HUES6 (cell line): ENCODE measurements at regions not wholly inside any gene's neighbourhood (a gene's known extent, or its start where the extent isn't known, plus 50 kb on each side); places are given as distances from the start of the nearest gene placed in this dataset.
A peak's percentile ranks its signal among the peaks of the same experiment; 100 is the strongest.
"Not testable (repeated sequence)": the region's sequence is repeated elsewhere in the genome, so short reads cannot be mapped to it uniquely, and the experiment has no call there.

Experiments
- H3K27ac ChIP-seq: 2 replicates; pipeline ENCODE4 v1.7.0; 2013; ENCODE audit warnings: low read depth, mild to moderate bottlenecking, low read length, inconsistent platforms
- H3K27me3 ChIP-seq: 2 replicates; pipeline ENCODE4 v1.6.1; 2013; ENCODE audit warnings: low read length; ENCODE audit not compliant: control insufficient read depth, insufficient read depth
- H3K36me3 ChIP-seq: 2 replicates; pipeline ENCODE4 v1.6.1; 2013; ENCODE audit warnings: low read length; ENCODE audit not compliant: control insufficient read depth, insufficient read depth
- H3K4me1 ChIP-seq: 2 replicates; pipeline ENCODE4 v1.6.1; 2013; ENCODE audit warnings: low read length; ENCODE audit not compliant: control insufficient read depth, insufficient read depth
- H3K4me3 ChIP-seq: 2 replicates; pipeline ENCODE4 v1.5.1; 2013; ENCODE audit warnings: low read depth, low read length
- H3K9ac ChIP-seq: one replicate; pipeline ENCODE4 v1.6.1; 2013; ENCODE audit warnings: mild to moderate bottlenecking, low read length
- H3K9me3 ChIP-seq: 2 replicates; pipeline ENCODE4 v1.6.1; 2013; ENCODE audit warnings: low read depth, low read length; ENCODE audit not compliant: control insufficient read depth, insufficient read depth

GRCh38 chr13:61214551-61214950 is 201.1 kb downstream of the PCDH20 start:
- H3K4me1 ChIP-seq = no peaks in the 10 kb centered on the region
- H3K27ac ChIP-seq = no peak overlapping the region
- no peaks in the 10 kb centered on the region for H3K36me3 ChIP-seq
- H3K27me3 ChIP-seq = peaks cover 6% of the 10 kb centered on the region; the same call in 1 of the 2 replicates
- H3K9ac ChIP-seq = no peak overlapping the region
- H3K4me3 ChIP-seq = no peak overlapping the region
- no peaks in the 10 kb centered on the region for H3K9me3 ChIP-seq

- Histone ChIP-seq H3K4me3 (0 out of 2 replicates have a peak overlapping the region, but pooled peaks have one; percentile 29), H3K27me3 (peaks cover 19% of the 10 kb centered on the region), H3K4me1 (peaks cover 10% of the 10 kb centered on the region; the same call in 1 of the 2 replicates)
- H3K36me3 ChIP-seq, H3K9ac ChIP-seq, H3K27ac ChIP-seq, H3K9me3 ChIP-seq: not testable (repeated sequence)
These were observed 209.8 kb downstream of the PCDH20 start for GRCh38 chr13:61205898-61206297.

GRCh38 chr13:61204025-61204424 is 211.6 kb downstream of the PCDH20 start:
- peaks cover 26% of the 10 kb centered on the region for H3K27me3 ChIP-seq
- H3K4me3 ChIP-seq = no peak overlapping the region
- no peak overlapping the region for H3K27ac ChIP-seq
- H3K9me3 ChIP-seq = no peaks in the 10 kb centered on the region
- H3K9ac ChIP-seq = no peak overlapping the region
- H3K4me1 ChIP-seq = peaks cover 10% of the 10 kb centered on the region; the same call in 1 of the 2 replicates
- H3K36me3 ChIP-seq = no peaks in the 10 kb centered on the region

GRCh38 chr13:61202042-61202441 is 213.6 kb downstream of the PCDH20 start:
- H3K36me3 ChIP-seq = no peaks in the 10 kb centered on the region
- no peaks in the 10 kb centered on the region for H3K9me3 ChIP-seq
- peaks cover 26% of the 10 kb centered on the region for H3K27me3 ChIP-seq
- peaks cover 10% of the 10 kb centered on the region; the same call in 1 of the 2 replicates for H3K4me1 ChIP-seq
- H3K4me3 ChIP-seq = no peak overlapping the region
- H3K9ac ChIP-seq = no peak overlapping the region
- H3K27ac ChIP-seq = no peak overlapping the region

GRCh38 chr13:61192826-61193225 is 222.8 kb downstream of the PCDH20 start:
- Histone ChIP-seq H3K36me3 (no peaks in the 10 kb centered on the region), H3K9ac (no peak overlapping the region), H3K27ac (no peak overlapping the region), H3K27me3 (no peaks in the 10 kb centered on the region), H3K4me3 (no peak overlapping the region), H3K4me1 (no peaks in the 10 kb centered on the region), H3K9me3 (no peaks in the 10 kb centered on the region)

- Histone ChIP-seq H3K9ac (no peak overlapping the region), H3K4me3 (no peak overlapping the region), H3K27ac (no peak overlapping the region), H3K36me3 (no peaks in the 10 kb centered on the region), H3K4me1 (peaks cover 30% of the 10 kb centered on the region), H3K27me3 (no peaks in the 10 kb centered on the region), H3K9me3 (no peaks in the 10 kb centered on the region)
These were observed 227.6 kb downstream of the PCDH20 start for GRCh38 chr13:61188057-61188456.

GRCh38 chr13:61187471-61187870 is 228.2 kb downstream of the PCDH20 start:
- Histone ChIP-seq H3K4me1 (peaks cover 34% of the 10 kb centered on the region), H3K27ac (no peak overlapping the region), H3K36me3 (no peaks in the 10 kb centered on the region), H3K9me3 (no peaks in the 10 kb centered on the region), H3K27me3 (no peaks in the 10 kb centered on the region), H3K9ac (no peak overlapping the region), H3K4me3 (no peak overlapping the region)

- Histone ChIP-seq H3K27ac (no peak overlapping the region), H3K36me3 (no peaks in the 10 kb centered on the region), H3K27me3 (no peaks in the 10 kb centered on the region), H3K4me3 (no peak overlapping the region), H3K4me1 (peaks cover 50% of the 10 kb centered on the region), H3K9me3 (no peaks in the 10 kb centered on the region), H3K9ac (no peak overlapping the region)
These were observed 232.0 kb downstream of the PCDH20 start for GRCh38 chr13:61183670-61184069.

- no peak overlapping the region for H3K9ac ChIP-seq
- H3K4me3 ChIP-seq = peak overlapping the region; percentile 15; the same call in 1 of the 2 replicates
- H3K9me3 ChIP-seq = no peaks in the 10 kb centered on the region
- no peaks in the 10 kb centered on the region for H3K36me3 ChIP-seq
- peak overlapping the region; percentile 37; the same call in 1 of the 2 replicates for H3K27ac ChIP-seq
- H3K27me3 ChIP-seq = no peaks in the 10 kb centered on the region
- peaks cover 42% of the 10 kb centered on the region for H3K4me1 ChIP-seq
These were observed 235.4 kb downstream of the PCDH20 start for GRCh38 chr13:61180234-61180633.

- H3K27ac ChIP-seq = peak overlapping the region; percentile 37; the same call in 1 of the 2 replicates
- no peaks in the 10 kb centered on the region for H3K36me3 ChIP-seq
- no peaks in the 10 kb centered on the region for H3K9me3 ChIP-seq
- H3K4me1 ChIP-seq = peaks cover 37% of the 10 kb centered on the region
- peak overlapping the region; percentile 15; the same call in 1 of the 2 replicates for H3K4me3 ChIP-seq
- no peaks in the 10 kb centered on the region for H3K27me3 ChIP-seq
- H3K9ac ChIP-seq = no peak overlapping the region
These were observed 235.9 kb downstream of the PCDH20 start for GRCh38 chr13:61179741-61180140.

GRCh38 chr13:61170856-61171255 is 244.8 kb downstream of the PCDH20 start:
- no peaks in the 10 kb centered on the region for H3K4me1 ChIP-seq

GRCh38 chr13:61162636-61163035 is 253.0 kb downstream of the PCDH20 start:
- no peaks in the 10 kb centered on the region for H3K9me3 ChIP-seq
- H3K9ac ChIP-seq = no peak overlapping the region
- H3K4me3 ChIP-seq = no peak overlapping the region
- H3K36me3 ChIP-seq = no peaks in the 10 kb centered on the region
- no peak overlapping the region for H3K27ac ChIP-seq
- no peaks in the 10 kb centered on the region for H3K4me1 ChIP-seq
- no peaks in the 10 kb centered on the region for H3K27me3 ChIP-seq

More at GRCh38 chr13:61170856-61171255, 244.8 kb downstream of the PCDH20 start:
- no peak overlapping the region for H3K27ac ChIP-seq
- no peak overlapping the region for H3K4me3 ChIP-seq
- H3K9me3 ChIP-seq = no peaks in the 10 kb centered on the region
- no peak overlapping the region for H3K9ac ChIP-seq
- no peaks in the 10 kb centered on the region for H3K27me3 ChIP-seq
- H3K36me3 ChIP-seq = no peaks in the 10 kb centered on the region
